NCI-H2081 (cell line): ENCODE measurements at regions not wholly inside any gene's neighbourhood (a gene's known extent, or its start where the extent isn't known, plus 50 kb on each side); places are given as distances from the start of the nearest gene placed in this dataset.

Experiments
- DNase-seq, 2 experiments: peaks; one replicate each; lab custom pipeline; 2025; lab: John Stamatoyannopoulos, UW

DNA sequence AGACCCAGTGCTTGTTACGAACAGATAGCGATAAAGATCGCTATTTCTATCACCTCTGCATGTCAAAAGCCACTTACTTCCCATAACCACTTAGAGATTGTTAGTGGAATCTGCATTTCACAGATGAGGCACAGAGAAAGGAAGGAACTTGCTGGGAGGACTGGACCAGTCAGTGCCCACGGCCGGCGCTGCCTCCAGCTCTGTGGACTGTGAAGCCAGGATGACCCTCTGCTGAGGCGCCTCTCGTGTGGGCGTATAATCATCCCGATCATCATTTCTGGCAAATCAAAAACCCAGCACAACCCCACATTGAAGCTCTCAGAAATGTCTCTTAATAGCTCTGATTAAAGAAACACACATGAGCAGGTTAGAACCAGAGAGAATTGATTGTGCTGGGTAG is 61.5 kb upstream of the ADRA2C start:
- DNase-seq: no peak

- DNase-seq: no peak
Observed at GRCh38 chr4:3703677-3704521, 62.3 kb upstream of the ADRA2C start.

DNA sequence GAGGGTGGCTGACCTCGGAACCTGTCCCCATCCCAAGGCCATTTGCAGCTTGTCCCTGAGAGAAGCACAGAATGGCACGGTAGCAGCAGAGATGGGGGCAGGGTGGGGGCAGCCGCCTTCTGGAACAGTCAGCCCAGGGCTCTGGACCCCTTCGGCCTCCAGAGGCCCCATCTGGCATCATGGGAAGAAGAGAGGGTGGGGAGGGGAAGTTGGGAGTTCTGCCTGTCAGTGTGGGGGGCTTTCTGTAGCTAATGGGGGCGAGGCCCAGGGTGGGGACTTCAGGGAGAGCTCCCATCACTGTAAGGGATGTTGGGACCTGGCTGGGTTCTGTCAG is 62.9 kb upstream of the ADRA2C start:
- no peak for DNase-seq

DNA sequence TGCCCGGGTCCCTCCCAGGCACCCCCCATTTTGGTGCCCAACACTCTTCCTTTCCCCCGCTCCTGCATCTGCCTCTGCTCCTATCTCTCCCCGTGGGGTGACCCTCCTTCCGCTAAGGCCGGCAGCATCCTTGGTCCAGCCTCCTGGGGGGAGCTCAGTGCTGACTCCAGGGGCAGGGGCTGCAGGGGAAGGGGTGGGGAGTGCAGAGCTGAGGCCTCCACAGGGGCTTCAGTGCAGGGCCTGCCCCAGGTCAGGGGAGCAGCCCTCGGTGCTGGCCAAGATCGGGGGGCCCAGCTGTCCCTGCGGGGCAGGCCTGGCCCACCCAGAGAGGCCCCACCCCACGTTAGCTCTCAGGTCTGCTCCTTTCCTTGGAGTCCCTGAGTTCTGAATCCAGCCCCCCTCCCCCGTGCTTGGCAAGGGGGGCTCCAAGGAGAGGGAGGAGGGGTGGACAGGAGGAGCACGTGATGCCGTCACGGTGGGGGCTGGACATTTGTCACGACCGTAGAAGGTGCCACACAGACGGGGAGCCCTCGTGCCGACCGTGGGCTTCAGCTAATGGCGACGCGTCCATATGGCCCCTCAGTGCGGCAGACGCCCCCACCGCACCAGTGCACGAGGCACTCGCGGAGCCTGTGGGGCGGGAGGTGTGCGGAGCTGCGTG is 63.5 kb upstream of the ADRA2C start:
- no peak for DNase-seq

GRCh38 chr4:3701736-3702560 is 64.2 kb upstream of the ADRA2C start:
- no peak for DNase-seq

DNA sequence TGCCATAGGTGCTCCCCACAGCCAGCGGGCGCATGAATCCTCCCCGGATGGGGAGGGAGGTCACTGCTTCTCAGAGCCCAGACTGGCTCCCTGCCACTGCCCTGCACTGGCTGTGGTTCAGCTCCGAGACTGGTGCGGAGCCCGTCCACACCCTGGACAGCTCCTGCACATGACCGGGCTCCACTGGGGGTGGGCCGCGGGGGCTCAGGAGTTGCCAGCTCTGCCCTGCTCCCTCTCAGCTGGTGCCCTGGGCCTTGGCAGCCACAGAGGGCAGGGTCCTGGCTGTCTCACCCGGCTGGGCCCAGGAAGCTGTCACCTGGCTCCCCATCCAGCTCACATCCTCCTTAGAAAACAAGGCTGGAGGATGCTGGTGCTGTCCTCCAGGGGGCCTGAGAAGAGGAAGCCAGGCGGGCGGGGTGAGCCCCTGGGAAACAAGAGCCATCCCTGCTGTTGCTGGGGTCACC is 64.9 kb upstream of the ADRA2C start:
- no peak for DNase-seq

- DNase-seq: no peak
Observed at GRCh38 chr4:3700736-3701135, 65.4 kb upstream of the ADRA2C start.

DNA sequence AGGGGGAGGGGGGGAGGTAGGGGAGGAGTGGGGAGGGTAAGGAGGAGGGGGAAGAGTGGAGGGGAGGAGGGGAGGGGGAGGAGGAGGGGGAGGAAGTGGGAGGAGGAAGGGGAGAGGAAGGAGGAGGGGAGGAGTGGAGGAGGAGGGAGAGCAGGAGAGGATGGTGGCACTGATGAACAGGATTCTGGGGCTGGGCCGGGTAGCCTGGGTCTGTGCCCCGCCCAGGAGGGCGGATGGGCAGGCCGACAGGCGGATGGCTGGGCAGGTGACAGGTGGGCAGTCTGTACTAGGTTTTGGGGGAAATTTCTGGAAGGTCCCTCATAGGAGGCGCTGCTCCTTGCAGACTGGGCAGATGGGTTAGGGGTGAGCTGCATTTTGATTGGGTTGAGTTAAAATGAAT is 66.0 kb upstream of the ADRA2C start:
- no peak for DNase-seq

DNA sequence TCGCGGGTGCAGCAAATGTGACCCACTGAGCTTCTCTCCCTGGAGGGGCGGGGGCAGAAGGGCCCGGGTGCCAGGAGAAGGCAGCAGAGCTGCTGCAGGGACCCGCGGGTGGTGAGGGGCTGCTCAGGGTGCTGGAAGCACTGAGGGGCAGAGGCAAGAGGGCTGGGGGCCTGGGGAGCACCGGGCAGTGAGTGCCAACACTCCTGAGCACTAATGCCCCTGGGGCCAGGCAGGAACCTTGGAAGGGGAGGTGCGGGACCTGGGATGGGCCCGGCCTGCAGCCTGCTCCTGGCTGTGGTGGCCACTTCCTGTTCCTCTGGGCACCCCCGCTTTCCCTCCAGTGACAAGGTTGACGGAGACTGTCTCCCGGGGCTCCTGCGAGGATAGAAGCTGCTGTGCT is 66.5 kb upstream of the ADRA2C start:
- DNase-seq: no peak

GRCh38 chr4:3699261-3699660 is 66.9 kb upstream of the ADRA2C start:
- DNase-seq: no peak

GRCh38 chr4:3697033-3697432 is 69.2 kb upstream of the ADRA2C start:
- DNase-seq: no peak

DNA sequence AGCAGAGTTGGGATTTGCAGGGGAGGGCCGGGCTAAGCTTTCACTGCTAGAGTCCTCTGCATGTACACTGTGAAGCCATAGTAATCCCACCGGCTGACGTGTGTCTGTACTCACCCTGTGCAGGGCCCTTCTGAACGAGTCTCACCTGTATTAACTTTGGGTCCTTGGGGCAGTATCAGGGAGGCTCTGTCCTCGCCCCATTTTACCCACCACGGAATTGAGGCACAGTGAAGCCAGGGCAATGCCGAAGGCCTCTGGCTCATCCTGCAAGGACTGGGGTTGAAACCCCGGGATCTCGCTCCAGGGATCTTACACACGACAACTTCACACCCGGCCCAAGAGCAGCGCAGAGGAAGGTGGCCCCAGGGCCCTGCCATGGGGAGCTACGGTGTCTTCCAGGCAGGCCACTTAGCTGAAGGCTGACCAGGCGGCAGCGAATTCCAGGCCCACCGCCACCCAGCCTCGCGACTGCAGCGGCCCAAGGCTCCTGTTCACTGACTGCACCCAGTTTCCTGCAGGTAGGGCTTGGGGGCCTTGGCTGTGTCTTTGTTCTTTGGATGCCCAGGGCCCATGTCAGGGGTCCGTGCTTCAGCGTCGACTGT is 75.5 kb upstream of the ADRA2C start:
- DNase-seq: no peak

GRCh38 chr4:3689576-3690550 is 76.3 kb upstream of the ADRA2C start:
- DNase-seq: no peak

DNA sequence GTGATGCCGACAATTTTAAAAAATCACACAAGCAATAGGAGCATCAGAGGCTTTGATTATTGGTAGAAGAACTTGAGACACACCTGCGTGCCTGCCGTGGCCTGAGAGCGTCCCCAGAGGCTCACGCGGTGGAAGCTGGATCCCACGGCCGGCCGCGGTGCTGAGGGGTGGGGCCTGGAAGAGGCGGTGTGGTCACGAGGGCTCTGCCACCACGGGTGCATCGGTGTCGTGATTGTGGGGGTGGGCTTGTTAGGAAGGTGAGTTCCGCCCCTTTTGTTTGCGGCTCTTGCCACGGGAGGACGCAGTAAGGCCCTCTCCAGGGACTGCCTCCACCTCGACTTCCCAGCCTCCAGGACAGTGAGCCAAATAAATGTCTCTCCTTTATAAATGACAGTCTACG is 77.2 kb upstream of the ADRA2C start:
- DNase-seq: no peak

GRCh38 chr4:3688018-3688998 is 77.9 kb upstream of the ADRA2C start:
- no peak for DNase-seq

DNA sequence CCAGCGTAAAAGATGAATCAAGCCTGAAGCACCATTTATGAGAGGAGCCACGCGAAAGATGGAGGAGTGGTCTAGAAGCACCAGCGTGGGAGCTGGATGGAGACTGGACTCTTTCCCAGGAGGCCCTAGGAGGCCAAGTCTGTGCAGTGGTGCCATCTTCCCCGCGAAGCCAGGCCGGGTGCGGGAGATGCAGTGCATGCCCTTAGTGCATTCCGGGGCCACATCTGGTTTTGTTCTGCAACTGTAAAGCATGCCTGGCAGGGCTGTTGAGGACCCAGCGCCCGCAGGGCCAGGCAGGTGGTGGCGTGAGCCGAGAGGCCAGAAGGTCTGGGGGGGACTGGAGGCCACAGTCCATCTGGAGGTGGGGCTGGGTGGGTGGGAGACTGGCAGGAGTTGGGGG is 78.6 kb upstream of the ADRA2C start:
- no peak for DNase-seq

DNA sequence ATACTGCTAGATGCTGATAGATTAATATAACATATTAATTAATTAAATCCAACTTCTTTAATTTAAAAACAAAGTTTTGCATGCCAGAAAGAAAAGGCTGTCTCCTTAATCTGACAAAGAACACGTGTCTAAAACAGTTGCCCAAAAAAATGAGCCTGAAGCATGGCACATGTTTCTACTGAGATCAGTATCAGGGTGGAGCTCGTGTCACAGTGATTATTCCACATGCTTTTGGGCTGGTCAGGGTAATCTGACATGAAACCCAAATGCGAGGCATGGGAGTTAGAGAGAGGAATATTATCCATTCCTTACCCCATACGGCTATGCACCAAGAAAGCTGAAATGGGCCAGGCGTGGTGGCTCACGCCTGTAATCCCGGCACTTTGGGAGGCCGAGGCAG is 79.4 kb upstream of the ADRA2C start:
- no peak for DNase-seq

- DNase-seq: no peak
Observed at GRCh38 chr4:3685081-3685645, 81.0 kb upstream of the ADRA2C start.

GRCh38 chr4:3684546-3684945 is 81.6 kb upstream of the ADRA2C start:
- no peak for DNase-seq
